ENCODE measurements at regions not wholly inside any gene's neighbourhood (a gene's known extent, or its start where the extent isn't known, plus 50 kb on each side); places are given as distances from the start of the nearest gene placed in this dataset.
A peak's percentile ranks its signal among the peaks of the same experiment; 100 is the strongest.
"Not testable (repeated sequence)": the region's sequence is repeated elsewhere in the genome, so short reads cannot be mapped to it uniquely, and the experiment has no call there.

DNA sequence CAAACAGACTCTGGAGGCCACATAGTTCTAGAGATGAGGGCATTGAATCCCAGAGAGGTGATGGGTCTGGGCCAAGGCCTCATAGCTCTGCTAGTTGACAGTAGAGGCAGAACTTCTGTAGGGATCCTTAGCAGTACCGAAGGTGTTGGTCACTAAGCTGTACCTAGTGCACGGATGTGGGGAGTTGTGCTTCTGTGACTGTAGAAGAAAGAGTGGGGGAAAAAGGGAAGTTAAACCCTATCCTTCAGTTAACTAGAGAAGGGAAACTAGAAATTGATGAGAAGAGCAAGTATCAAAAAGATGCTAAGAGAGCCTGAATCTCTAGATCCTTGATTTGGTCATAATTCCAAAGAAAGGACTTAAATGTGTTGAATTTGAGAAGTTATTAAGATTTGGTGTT, 186.7 kb downstream of the NFKBIZ start:
- DNase-seq (ENCODE audit: low spot score): no peak

DNA sequence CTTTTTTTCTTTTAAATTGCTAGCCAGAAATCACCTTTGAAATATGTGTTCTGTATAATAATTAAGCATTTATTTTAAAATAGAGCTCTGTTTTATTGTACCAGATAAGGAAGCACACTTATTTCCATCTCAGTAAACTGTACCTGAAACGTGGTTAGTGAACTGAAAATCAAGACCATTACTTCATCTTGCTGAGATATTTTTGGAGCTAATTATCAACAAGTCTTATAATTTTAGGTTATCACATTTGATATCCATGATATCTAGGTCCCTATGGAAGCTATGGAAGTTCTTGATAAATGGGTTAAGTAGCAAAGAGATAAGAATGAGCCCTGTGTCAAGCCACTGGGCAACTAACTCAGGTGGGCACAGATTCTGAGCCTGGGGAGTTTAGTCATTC, 187.2 kb downstream of the NFKBIZ start:
- DNase-seq (ENCODE audit: low spot score): no peak

DNA sequence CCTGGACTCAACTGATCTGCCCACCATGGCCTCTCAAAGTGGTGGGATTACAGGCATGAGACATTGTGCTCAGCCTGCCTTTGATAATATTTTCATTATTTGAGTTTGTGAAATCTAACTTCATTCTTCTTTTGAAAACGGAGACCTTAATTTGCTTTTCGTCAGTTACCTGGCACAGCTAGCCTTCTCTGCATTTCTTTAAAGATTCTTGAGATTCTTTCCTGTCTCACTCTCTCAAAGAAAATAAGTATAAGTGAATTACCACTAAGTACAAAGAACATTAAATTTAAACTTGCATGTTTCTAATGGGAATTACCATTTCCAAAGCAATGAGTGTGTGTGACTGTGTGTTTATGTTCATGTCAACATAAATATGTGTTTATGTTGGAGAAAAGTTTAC, 187.9 kb downstream of the NFKBIZ start:
- no peak for DNase-seq (ENCODE audit: low spot score)

DNA sequence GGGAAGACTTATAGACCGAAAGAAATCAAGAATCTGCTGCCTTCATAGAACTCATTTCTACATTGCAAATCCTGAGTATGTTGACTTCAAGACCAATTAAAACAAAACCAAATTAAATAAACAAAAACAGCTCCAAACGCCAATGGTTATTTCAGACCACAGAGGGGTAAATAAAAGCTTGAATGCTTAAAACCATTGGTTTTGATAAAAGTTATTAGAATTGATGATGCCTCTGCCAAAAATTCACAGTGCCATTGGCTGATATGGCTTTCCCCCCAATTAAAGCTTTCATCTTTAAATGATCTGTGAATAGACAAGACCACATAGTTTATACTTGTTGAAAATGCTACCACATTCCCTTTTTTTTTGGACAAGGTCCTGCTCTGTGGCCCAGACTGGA, 188.5 kb downstream of the NFKBIZ start:
- DNase-seq (ENCODE audit: low spot score): no peak

DNA sequence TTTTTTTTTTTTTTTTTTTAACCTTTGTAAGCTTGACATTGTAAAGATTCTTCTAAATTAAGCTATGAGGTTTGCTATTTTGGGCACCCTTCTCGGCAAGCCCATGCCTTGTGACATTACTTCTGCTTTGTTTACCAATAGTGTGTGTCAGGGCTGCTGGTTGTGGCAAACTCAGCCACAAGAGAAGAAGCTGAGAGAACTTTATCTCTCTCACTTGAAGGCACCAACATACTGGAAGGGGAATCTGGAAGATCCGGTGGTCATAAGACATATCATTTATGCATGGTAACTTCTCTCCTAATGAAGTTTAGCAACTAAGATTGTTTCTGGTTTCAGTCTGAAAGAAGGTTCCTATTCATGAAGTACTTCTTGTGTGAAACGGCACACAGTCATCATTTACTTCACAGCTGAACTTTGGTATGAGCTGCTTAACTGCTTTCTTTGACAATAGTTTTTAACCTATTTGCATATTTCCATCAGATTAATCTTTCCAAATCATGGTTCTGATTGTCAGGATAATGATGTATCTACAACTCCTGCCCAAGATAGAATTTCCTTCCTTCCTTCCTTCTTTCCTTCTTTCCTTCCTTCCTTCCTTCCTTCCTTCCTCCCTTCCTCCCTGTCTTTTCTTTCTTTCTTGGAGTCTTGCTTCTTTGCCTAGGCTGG, 189.3 kb downstream of the NFKBIZ start:
- DNase-seq (ENCODE audit: low spot score): peak; percentile 25

DNA sequence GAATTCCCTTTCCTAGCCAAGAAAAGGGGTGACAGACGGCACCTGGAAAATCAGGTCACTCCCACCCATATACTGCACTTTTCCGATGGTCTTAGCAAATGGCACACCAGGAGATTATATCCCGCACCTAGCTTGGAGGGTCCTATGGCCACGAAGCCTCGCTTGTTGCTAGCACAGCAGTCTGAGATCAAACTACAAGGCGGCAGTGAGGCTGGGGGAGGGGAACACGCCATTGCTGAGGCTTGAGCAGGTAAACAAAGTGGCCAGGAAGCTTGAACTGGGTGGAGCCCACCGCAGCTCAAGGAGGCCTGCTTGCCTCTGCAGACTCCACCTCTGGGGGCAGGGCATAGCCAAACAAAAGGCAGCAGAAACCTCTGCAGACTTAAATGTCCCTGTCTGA, 190.8 kb downstream of the NFKBIZ start:
- not testable (repeated sequence) for DNase-seq (ENCODE audit: low spot score)

DNA sequence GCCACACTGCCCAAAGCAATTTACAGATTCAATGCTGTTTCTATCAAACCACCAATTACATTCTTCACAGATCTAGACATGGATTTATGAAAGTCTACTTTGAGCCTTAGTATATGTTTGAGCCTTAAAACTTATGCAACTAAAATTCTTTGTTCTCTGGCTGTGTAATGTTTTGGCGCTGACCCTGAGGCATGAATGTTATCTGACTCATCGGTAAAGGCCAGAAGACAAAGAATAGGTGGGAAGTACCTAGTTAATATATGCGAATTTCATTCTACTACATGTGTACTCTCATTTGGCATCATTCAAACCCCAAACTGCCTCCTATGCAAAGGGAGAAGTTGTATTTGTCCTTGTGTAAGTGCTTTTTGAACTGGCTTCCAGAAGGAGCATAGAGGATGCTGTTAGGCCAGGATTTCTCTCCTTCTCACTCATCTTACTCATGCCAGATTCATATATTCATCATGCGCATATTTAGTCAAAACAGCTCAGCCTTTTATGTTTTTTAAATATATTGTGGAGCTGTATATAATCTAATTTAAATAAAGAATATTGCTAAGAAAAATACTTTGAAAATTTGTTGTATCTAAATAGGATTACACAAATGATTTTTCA, 204.2 kb downstream of the NFKBIZ start:
- DNase-seq (ENCODE audit: low spot score): no peak

DNA sequence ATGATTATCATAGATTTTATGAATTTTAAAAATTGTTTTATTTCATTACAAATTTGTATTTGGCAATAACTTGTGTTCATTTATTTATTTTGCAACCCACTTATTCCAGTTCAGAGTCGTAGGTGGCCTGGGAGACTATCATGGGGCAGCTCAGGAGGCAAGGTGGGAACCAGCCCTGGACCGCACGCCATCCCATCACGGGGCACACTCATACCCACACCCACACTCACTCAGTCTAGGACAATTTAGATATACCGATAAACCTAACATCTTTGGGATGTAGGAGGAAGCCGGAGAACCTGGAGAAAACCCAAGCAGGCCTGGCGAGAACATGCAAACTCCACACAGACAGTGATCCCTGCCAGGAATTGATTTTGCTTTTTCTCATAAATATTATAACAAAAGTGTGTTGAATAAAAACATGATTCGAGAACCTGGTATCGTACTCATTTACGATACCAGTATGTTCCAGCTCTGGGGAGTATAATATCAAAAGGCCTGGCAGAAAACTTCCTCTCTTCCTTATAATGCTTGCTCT, 205.3 kb downstream of the NFKBIZ start:
- no peak for DNase-seq (ENCODE audit: low spot score)

DNA sequence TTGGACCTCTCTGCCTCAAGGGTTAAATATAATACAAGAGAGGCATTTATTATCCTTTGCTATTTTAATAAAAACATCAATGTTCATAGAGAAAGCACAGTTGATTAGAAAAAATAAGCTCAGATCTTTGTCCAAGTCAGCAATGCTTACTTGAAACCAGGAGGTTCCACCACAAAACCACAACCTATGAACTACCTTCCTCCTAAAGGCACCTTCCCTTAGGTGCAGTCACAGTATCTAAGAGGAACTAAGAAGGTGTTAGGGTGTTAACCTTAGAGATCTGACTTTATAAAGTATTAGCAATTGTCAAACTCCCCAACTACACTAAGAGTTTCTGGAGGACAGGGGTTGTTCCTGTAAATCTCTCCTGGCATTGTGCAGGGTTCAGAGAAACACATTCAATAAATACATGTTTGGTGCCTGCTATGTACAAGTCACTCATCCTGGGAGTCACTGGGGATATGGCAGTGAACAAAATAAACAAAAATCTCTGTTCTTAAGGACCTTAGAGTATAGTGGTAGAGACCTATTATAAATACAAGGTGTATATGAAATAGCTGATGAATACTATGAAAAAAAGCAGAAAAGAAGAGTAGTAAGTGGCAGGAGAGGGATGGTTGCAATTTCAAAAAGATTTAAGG, 208.6 kb downstream of the NFKBIZ start:
- DNase-seq (ENCODE audit: low spot score): no peak

DNA sequence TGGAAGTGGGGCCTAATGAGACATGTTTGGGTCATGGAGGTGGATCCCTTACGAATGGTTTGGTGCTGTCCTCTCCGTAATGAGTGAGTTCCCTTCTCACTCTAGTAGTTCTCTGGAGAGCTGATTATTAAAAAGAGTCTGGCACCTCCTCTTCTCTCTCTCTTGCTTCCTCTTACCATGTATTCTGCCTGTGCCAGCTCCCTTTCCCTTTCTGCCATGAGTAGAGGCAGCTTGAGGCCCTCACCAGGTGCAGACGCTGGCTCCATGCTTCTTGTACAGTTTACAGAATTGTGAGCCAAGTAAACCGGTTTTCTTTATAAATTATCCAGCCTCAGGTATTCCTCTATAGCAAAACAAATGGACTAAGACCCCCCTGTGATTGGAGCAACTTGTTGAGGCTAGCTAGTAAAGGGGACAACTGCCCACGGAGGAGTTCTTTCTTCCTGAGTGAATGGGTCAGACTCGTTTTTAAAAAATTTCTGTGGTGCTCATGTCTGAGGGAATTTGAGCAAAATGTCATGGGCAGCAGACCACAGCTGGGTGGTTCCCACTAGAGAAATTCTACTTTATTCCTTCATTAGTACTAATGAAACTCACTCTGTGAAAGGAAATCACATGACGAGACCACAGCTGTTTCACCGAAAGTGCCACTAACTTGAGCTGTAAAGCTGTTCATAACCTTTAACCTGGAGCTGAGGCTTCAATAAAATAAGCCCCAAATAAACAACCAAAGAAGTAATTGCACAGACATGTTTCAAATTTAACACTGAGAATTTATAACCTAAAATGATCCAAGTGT, 210.0 kb downstream of the NFKBIZ start:
- no peak for DNase-seq (ENCODE audit: low spot score)

DNA sequence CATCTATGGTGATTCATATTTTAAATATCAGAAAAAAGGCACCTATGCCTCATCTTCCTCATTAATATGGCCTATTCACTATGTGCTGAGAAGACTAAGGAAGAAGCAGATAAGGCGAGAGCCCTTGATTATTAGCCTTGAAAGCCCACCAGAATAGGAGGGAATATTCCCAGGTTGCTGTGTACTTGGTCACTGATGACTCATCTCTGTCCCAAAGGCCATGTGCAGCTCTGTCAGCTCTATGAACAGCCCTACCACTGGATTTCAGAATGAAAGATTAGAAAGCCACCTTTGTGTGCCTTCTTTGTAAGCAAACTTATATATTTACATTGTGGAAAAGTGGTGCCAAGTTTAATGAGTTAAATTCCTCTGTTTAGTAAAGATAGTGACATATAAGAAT, 211.5 kb downstream of the NFKBIZ start:
- DNase-seq (ENCODE audit: low spot score): no peak

DNA sequence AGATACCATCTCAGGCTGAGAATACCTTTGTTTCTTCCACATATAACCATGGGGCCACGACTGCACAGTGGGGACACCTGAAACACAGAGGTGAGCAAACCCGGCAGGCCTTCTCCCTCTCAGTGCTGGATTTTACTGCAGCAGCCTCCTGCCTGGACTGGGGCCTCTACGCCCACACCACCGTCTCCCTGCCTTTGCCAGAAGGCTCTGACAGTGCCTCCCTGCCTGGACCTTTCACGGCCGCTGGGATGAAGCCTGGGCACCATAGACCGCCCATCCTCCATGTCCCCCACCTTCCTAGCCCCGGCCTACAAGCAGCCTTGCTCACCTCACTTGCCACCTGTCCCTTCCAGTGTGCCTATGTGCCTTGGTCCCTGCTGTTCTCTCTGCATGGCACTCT, 214.3 kb downstream of the NFKBIZ start:
- no peak for DNase-seq (ENCODE audit: low spot score)

DNA sequence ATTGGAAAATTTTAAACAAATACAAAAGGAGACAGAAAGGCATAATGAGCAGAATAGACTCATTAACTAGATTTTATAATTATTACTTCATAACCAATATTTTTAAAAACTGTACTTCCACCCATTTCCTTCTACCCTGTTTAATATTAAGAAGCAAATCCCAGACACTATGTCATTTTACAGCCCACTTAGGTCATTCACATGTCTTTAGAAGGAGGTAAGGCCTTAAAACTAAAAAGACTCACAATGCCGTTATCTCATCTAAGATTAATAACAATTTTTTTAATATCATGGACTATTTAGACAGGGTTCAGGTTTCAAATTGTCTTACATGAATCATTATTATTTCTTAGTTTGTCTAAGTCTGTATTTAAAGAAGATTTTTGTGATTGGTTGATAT, 217.2 kb downstream of the NFKBIZ start:
- DNase-seq (ENCODE audit: low spot score): no peak

DNA sequence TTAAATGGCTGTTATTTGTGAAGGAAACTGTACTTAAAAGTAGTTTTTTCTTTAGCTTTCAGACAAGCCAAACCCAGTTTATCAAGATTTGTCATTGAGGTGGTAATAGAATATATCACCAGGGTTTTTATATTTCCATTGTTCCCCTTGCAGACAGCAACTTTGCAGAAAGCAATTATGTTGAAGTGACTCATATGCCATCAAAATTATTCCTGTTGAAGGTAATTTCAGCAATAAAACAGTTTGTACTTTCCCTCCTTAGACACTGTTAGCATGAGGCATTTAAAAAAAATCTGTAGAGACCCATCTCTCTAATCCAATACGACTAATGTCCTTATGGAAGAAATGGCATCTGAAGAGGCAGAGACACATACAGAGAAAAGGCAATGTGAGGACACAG, 219.0 kb downstream of the NFKBIZ start:
- peak; percentile 58 for DNase-seq (ENCODE audit: low spot score)

DNA sequence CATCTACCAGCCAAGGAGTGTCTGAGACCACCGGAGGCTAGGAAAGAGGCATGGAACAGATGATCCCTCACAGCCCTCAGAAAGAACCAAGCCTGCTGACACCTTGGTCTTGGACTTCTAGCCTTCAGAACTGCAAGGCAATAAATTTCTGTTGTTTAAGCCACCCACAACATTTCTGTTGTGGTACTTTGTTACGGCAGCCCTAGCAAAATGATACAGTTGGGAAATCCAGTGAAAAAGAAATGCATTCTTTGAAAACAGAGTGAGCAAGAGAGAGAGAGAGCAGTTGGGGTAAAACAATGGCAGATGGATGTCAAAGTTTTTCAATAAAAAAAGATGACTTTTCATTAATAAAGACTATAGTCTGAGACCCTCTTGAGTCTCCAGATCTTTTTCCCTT, 219.4 kb downstream of the NFKBIZ start:
- DNase-seq (ENCODE audit: low spot score): no peak

DNA sequence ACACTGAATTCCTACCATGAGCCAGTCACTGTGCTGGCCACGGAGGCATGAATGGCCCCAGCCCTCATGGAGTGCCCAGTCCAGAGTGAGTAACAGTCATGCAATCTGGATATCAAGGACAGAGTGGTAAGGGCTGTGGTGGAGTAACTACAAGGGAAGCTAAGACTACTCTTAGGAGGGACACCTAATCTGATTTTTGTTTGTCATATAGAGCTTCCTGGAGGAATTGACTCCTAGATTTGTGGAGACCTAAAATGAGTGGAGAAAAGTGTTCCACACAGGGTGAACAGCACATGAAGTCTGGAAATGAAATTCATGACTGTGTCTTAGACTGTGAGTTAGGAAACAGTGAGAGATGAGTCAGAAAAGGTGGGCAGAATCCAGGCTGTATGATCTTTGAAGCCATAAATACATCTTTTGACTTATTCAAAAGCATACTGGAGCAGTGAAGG, 219.9 kb downstream of the NFKBIZ start:
- peak; percentile 56 for DNase-seq (ENCODE audit: low spot score)

DNA sequence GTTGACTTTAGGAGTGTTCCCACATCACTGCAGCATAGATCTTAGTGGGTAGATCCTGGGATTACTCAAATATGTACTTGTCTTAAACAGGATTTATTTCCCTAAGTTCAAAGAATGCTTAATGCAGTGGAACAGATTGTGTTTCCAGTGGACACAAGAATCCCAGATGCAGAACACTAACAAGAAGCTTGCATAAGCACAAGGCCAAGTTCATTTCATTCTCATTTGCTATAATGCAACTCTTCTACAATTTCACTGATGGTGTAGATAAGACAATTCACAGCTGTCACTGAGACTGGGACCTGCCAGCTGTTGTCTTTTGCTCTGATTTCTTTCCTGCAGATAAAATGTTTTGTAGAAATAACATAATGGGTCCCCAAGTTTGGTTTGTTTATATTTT, 225.6 kb downstream of the NFKBIZ start:
- DNase-seq (ENCODE audit: low spot score): no peak

DNA sequence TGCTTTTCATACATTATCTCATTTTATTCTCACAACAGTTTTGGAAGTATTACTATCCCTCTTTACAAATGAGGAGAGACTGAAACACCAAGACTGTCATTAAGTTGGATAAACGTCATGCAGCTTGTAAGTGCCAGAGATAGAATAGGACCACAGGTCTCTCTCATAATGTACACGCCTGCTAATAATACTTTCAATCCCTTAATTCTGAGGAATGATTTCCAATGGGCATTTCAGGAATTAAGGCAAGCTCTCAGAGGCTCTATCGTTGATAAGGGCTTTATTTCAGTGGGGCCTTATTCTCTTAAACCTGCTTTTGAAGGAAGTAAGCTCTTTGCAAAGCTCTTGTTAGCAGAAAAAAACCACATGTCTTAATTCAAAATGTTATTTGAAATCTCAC, 229.1 kb downstream of the NFKBIZ start:
- no peak for DNase-seq (ENCODE audit: low spot score)

DNA sequence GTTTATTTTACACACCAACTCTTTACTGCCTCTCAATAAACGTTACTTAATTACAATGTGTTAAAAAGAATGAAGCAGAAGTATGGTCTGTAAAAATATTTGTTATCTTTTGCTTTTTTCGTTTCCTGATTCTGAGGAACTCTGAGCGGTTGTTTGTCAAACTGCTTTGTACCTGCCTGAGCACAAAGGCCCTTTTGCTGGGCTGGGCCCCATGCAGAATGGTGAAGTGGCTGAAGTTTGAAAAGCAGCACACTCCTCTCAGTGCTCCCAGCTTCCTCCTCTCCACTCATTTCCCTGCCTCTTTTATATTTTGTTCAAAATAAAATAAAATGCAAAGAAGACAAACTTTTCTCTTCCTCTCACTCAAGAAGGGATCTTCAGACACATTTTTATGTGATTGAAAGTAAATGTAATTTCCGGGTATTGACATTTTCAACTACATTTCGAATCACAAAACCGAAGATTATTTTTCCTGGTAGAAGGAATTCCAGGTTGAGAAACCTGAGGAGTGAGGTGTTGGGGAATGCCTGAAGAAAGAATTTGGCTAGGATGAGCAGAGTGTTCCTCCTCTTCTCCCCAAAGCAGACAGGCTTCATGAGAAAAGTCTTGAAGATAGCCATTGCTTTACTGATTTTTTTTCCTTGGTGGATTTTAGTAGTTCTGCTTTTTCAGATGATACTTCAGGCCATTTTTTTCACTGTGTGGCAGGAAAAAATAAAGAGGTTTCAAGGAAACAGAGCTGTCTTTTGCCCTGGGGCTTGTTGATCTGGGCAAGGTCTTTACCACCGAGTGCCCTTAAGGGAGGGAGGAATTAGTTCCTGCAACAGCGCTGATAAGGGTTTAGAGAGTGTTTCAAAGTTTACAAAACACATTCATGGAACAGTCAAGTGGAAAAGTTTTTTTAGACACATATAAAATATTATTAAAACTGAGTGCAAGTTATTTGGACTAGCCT, 229.8 kb downstream of the NFKBIZ start:
- DNase-seq (ENCODE audit: low spot score): no peak

DNA sequence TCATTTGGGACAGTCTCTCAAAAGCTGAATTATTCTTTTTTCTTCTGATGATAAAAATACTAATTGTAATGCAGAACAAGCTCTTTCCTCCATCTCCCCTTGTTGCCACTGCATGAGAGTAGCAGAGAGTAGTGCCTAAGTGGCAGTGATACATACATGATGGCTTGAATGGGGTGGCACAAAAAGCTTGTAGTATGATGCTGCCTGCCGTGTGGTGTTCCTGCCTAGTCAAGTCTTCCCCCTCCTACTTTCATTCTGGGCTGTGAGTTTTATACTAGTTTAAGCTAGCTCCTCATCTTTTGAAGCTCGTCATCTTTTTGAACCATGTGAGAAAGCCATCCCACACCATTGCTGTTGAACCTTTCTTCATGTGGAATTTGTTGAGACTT, 230.5 kb downstream of the NFKBIZ start:
- no peak for DNase-seq (ENCODE audit: low spot score)

DNA sequence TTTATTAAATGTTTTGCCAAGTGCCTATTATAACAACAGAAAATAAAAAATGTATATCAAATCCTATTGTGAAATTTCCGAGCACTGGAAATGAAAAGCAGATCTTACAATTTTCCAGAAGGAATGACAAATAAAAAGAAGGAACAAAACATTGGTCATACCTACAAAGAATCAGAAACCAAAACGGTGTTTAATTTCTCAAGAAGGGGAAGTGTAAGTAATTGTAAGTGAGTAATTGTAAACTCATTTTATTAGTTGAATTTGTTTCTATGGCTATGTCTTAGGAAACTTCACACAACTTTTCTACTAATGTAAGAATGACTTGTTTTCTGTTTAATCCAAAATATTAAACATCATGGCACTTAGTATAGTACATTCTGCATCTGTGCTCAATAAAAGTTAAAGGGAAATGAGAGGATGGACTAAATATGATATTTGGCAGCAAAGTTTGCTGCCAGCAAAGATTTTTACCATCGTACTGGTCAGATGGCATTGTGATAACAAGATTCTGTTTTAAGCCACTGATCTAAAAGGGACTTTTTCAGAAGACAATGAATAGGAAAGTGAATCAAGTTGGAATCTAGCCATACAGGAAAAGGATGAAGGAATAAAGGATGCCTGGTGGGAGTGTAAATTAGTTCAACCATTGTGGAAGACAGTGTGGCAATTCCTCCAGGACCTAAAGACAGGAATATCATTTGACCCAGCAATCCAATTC, 232.4 kb downstream of the NFKBIZ start:
- no peak for DNase-seq (ENCODE audit: low spot score)

All from putamen (tissue), 1 donor.